ENCODE measurements at regions not wholly inside any gene's neighbourhood (a gene's known extent, or its start where the extent isn't known, plus 50 kb on each side); places are given as distances from the start of the nearest gene placed in this dataset.

GRCh38 chr7:17660116-17660515, 280.2 kb downstream of the SNX13 start:
- peak; percentile 78 for DNase-seq (ENCODE audit: low read depth)
- Histone ChIP-seq H3K27me3 (replicated peaks; ENCODE audit: control insufficient read depth, insufficient read depth, low read length) (no peaks in the 10 kb centered on the region), H3K9ac (ENCODE audit: low read length) (peak overlapping the region; percentile 3)

GRCh38 chr7:17661982-17662585, 278.2 kb downstream of the SNX13 start:
- H3K9me3 ChIP-seq (ENCODE audit: control insufficient read depth, low read length), result peaks cover 4% of the 10 kb centered on the region
- peaks cover 35% of the 10 kb centered on the region for H3K4me1 ChIP-seq (ENCODE audit: control insufficient read depth, insufficient read depth, low read length)
- peak overlapping the region; percentile 73 for H3K9ac ChIP-seq (ENCODE audit: low read length)
- H3K27me3 ChIP-seq (replicated peaks; ENCODE audit: control insufficient read depth, insufficient read depth, low read length), result no peaks in the 10 kb centered on the region
- no peak for DNase-seq (ENCODE audit: low read depth)
- H3K4me3 ChIP-seq (ENCODE audit: low read length), result no peak overlapping the region
- H3K36me3 ChIP-seq (ENCODE audit: control insufficient read depth, insufficient read depth, low read length, severe bottlenecking), result no peaks in the 10 kb centered on the region

More at GRCh38 chr7:17660116-17660515, 280.2 kb downstream of the SNX13 start:
- peaks cover 35% of the 10 kb centered on the region for H3K4me1 ChIP-seq (ENCODE audit: control insufficient read depth, insufficient read depth, low read length)
- no peaks in the 10 kb centered on the region for H3K36me3 ChIP-seq (ENCODE audit: control insufficient read depth, insufficient read depth, low read length, severe bottlenecking)
- peaks cover 4% of the 10 kb centered on the region for H3K9me3 ChIP-seq (ENCODE audit: control insufficient read depth, low read length)
- H3K4me3 ChIP-seq (ENCODE audit: low read length), result peak overlapping the region; percentile 12

GRCh38 chr7:17663061-17663675, 277.1 kb downstream of the SNX13 start:
- Histone ChIP-seq H3K4me1 (ENCODE audit: control insufficient read depth, insufficient read depth, low read length) (peaks cover 35% of the 10 kb centered on the region), H3K9ac (ENCODE audit: low read length) (peak overlapping the region; percentile 73), H3K27me3 (replicated peaks; ENCODE audit: control insufficient read depth, insufficient read depth, low read length) (no peaks in the 10 kb centered on the region), H3K4me3 (ENCODE audit: low read length) (no peak overlapping the region), H3K36me3 (ENCODE audit: control insufficient read depth, insufficient read depth, low read length, severe bottlenecking) (no peaks in the 10 kb centered on the region), H3K9me3 (ENCODE audit: control insufficient read depth, low read length) (peaks cover 3% of the 10 kb centered on the region)
- DNase-seq (ENCODE audit: low read depth), result peak; percentile 83

- H3K27me3 ChIP-seq (replicated peaks; ENCODE audit: control insufficient read depth, insufficient read depth, low read length), result no peaks in the 10 kb centered on the region
- no peak overlapping the region for H3K9ac ChIP-seq (ENCODE audit: low read length)
- no peaks in the 10 kb centered on the region for H3K36me3 ChIP-seq (ENCODE audit: control insufficient read depth, insufficient read depth, low read length, severe bottlenecking)
- no peaks in the 10 kb centered on the region for H3K9me3 ChIP-seq (ENCODE audit: control insufficient read depth, low read length)
- H3K4me1 ChIP-seq (ENCODE audit: control insufficient read depth, insufficient read depth, low read length), result peaks cover 31% of the 10 kb centered on the region
- H3K4me3 ChIP-seq (ENCODE audit: low read length), result no peak overlapping the region
- DNase-seq (ENCODE audit: low read depth), result no peak
Measured at GRCh38 chr7:17665029-17665428, 275.3 kb downstream of the SNX13 start.

GRCh38 chr7:17668122-17668521, 272.2 kb downstream of the SNX13 start:
- Histone ChIP-seq H3K9me3 (ENCODE audit: control insufficient read depth, low read length) (no peaks in the 10 kb centered on the region), H3K9ac (ENCODE audit: low read length) (no peak overlapping the region), H3K4me1 (ENCODE audit: control insufficient read depth, insufficient read depth, low read length) (peaks cover 9% of the 10 kb centered on the region), H3K27me3 (replicated peaks; ENCODE audit: control insufficient read depth, insufficient read depth, low read length) (no peaks in the 10 kb centered on the region), H3K36me3 (ENCODE audit: control insufficient read depth, insufficient read depth, low read length, severe bottlenecking) (no peaks in the 10 kb centered on the region), H3K4me3 (ENCODE audit: low read length) (no peak overlapping the region)
- DNase-seq (ENCODE audit: low read depth), result no peak

GRCh38 chr7:17669204-17669603, 271.1 kb downstream of the SNX13 start:
- Histone ChIP-seq H3K4me1 (ENCODE audit: control insufficient read depth, insufficient read depth, low read length) (peaks cover 3% of the 10 kb centered on the region), H3K9ac (ENCODE audit: low read length) (no peak overlapping the region), H3K27me3 (replicated peaks; ENCODE audit: control insufficient read depth, insufficient read depth, low read length) (no peaks in the 10 kb centered on the region), H3K36me3 (ENCODE audit: control insufficient read depth, insufficient read depth, low read length, severe bottlenecking) (no peaks in the 10 kb centered on the region), H3K4me3 (ENCODE audit: low read length) (no peak overlapping the region), H3K9me3 (ENCODE audit: control insufficient read depth, low read length) (no peaks in the 10 kb centered on the region)
- DNase-seq (ENCODE audit: low read depth), result no peak

- H3K4me3 ChIP-seq (ENCODE audit: low read length), result no peak overlapping the region
- peaks cover 10% of the 10 kb centered on the region for H3K4me1 ChIP-seq (ENCODE audit: control insufficient read depth, insufficient read depth, low read length)
- H3K36me3 ChIP-seq (ENCODE audit: control insufficient read depth, insufficient read depth, low read length, severe bottlenecking), result no peaks in the 10 kb centered on the region
- H3K9ac ChIP-seq (ENCODE audit: low read length), result no peak overlapping the region
- no peaks in the 10 kb centered on the region for H3K27me3 ChIP-seq (replicated peaks; ENCODE audit: control insufficient read depth, insufficient read depth, low read length)
- DNase-seq (ENCODE audit: low read depth), result no peak
- H3K9me3 ChIP-seq (ENCODE audit: control insufficient read depth, low read length), result no peaks in the 10 kb centered on the region
Measured at GRCh38 chr7:17671956-17672355, 268.3 kb downstream of the SNX13 start.

- no peaks in the 10 kb centered on the region for H3K27me3 ChIP-seq (replicated peaks; ENCODE audit: control insufficient read depth, insufficient read depth, low read length)
- H3K9ac ChIP-seq (ENCODE audit: low read length), result no peak overlapping the region
- H3K9me3 ChIP-seq (ENCODE audit: control insufficient read depth, low read length), result no peaks in the 10 kb centered on the region
- no peak for DNase-seq (ENCODE audit: low read depth)
- no peak overlapping the region for H3K4me3 ChIP-seq (ENCODE audit: low read length)
- H3K36me3 ChIP-seq (ENCODE audit: control insufficient read depth, insufficient read depth, low read length, severe bottlenecking), result no peaks in the 10 kb centered on the region
- peaks cover 18% of the 10 kb centered on the region for H3K4me1 ChIP-seq (ENCODE audit: control insufficient read depth, insufficient read depth, low read length)
Measured at GRCh38 chr7:17672783-17673182, 267.5 kb downstream of the SNX13 start.

GRCh38 chr7:17674166-17674942, 265.9 kb downstream of the SNX13 start:
- no peaks in the 10 kb centered on the region for H3K9me3 ChIP-seq (ENCODE audit: control insufficient read depth, low read length)
- no peaks in the 10 kb centered on the region for H3K27me3 ChIP-seq (replicated peaks; ENCODE audit: control insufficient read depth, insufficient read depth, low read length)
- no peak for DNase-seq (ENCODE audit: low read depth)
- H3K4me3 ChIP-seq (ENCODE audit: low read length), result no peak overlapping the region
- no peak overlapping the region for H3K9ac ChIP-seq (ENCODE audit: low read length)
- no peaks in the 10 kb centered on the region for H3K36me3 ChIP-seq (ENCODE audit: control insufficient read depth, insufficient read depth, low read length, severe bottlenecking)
- H3K4me1 ChIP-seq (ENCODE audit: control insufficient read depth, insufficient read depth, low read length), result peaks cover 33% of the 10 kb centered on the region

- Histone ChIP-seq H3K9me3 (ENCODE audit: control insufficient read depth, low read length) (no peaks in the 10 kb centered on the region), H3K4me1 (ENCODE audit: control insufficient read depth, insufficient read depth, low read length) (peaks cover 40% of the 10 kb centered on the region), H3K27me3 (replicated peaks; ENCODE audit: control insufficient read depth, insufficient read depth, low read length) (no peaks in the 10 kb centered on the region), H3K4me3 (ENCODE audit: low read length) (no peak overlapping the region), H3K36me3 (ENCODE audit: control insufficient read depth, insufficient read depth, low read length, severe bottlenecking) (no peaks in the 10 kb centered on the region), H3K9ac (ENCODE audit: low read length) (no peak overlapping the region)
- no peak for DNase-seq (ENCODE audit: low read depth)
Measured at GRCh38 chr7:17674943-17675608, 265.2 kb downstream of the SNX13 start.

GRCh38 chr7:17677408-17677807, 262.9 kb downstream of the SNX13 start:
- DNase-seq (ENCODE audit: low read depth), result peak; percentile 72
- Histone ChIP-seq H3K27me3 (replicated peaks; ENCODE audit: control insufficient read depth, insufficient read depth, low read length) (no peaks in the 10 kb centered on the region), H3K9ac (ENCODE audit: low read length) (peak overlapping the region; percentile 81), H3K36me3 (ENCODE audit: control insufficient read depth, insufficient read depth, low read length, severe bottlenecking) (no peaks in the 10 kb centered on the region), H3K9me3 (ENCODE audit: control insufficient read depth, low read length) (no peaks in the 10 kb centered on the region), H3K4me1 (ENCODE audit: control insufficient read depth, insufficient read depth, low read length) (peaks cover 60% of the 10 kb centered on the region), H3K4me3 (ENCODE audit: low read length) (peak overlapping the region; percentile 10)

All from adipocyte (in vitro differentiated cells).